Neural cell (in vitro differentiated cells): ENCODE measurements at regions not wholly inside any gene's neighbourhood (a gene's known extent, or its start where the extent isn't known, plus 50 kb on each side); places are given as distances from the start of the nearest gene placed in this dataset.

Experiments used
- H2AFZ ChIP-seq: fragments of 200-600, 300-800 bp; sonication (generic), shearing (Covaris generic); 2 replicates; pipeline ENCODE4 v1.6.0; 2014; ENCODE audit warnings: low read depth, mild to moderate bottlenecking, antibody characterized with exemption, low read length, moderate library complexity
- H3F3A ChIP-seq: fragments of 200-600 bp; shearing (Covaris generic); 2 replicates; pipeline ENCODE4 v1.6.1; 2016; ENCODE audit warnings: mild to moderate bottlenecking, moderate library complexity, mixed read lengths, antibody characterized with exemption, low read length; ENCODE audit not compliant: insufficient read depth, poor library complexity, severe bottlenecking
- H3K27ac ChIP-seq: fragments of 200-600, 300-800 bp; sonication (generic), shearing (Covaris generic); 2 replicates; pipeline ENCODE4 v1.5.1; 2014; ENCODE audit warnings: mild to moderate bottlenecking, low read length, moderate library complexity
- H3K27me3 ChIP-seq: fragments of 300-800, 200-600 bp; sonication (generic), shearing (Covaris generic); 2 replicates; pipeline ENCODE4 v1.6.0; 2014; ENCODE audit warnings: mild to moderate bottlenecking, low read depth, low read length, moderate library complexity; ENCODE audit not compliant: insufficient read depth
- H3K36me3 ChIP-seq: fragments of 300-800, 200-600 bp; sonication (generic), shearing (Covaris generic); 2 replicates; pipeline ENCODE4 v1.5.1; 2014; ENCODE audit warnings: mild to moderate bottlenecking, antibody characterized with exemption, low read length, moderate library complexity; ENCODE audit not compliant: insufficient read depth
- H3K4me2 ChIP-seq: fragments of 300-800, 200-600 bp; sonication (generic), shearing (Covaris generic); 2 replicates; pipeline ENCODE4 v1.6.0; 2014; ENCODE audit warnings: mild to moderate bottlenecking, low read length
- H3K4me3 ChIP-seq: fragments of 300-800, 200-600 bp; sonication (generic), shearing (Covaris generic); 2 replicates; pipeline ENCODE4 v1.5.1; 2014; ENCODE audit warnings: mild to moderate bottlenecking, low read length, moderate library complexity
- H3K79me2 ChIP-seq: fragments of 200-600 bp; shearing (Covaris generic); replicated peaks from 2 replicates; pipeline ENCODE4 v1.6.0; 2014; ENCODE audit warnings: mild to moderate bottlenecking, low read length, moderate library complexity; ENCODE audit not compliant: insufficient read depth
- H3K9ac ChIP-seq: fragments of 300-800, 200-600 bp; sonication (generic), shearing (Covaris generic); 2 replicates; pipeline ENCODE4 v1.6.1; 2016; ENCODE audit warnings: mild to moderate bottlenecking, low read length, mixed read lengths
- H3K9me2 ChIP-seq: fragments of 200-600 bp; shearing (Covaris generic); 2 replicates; pipeline ENCODE4 v1.6.1; 2016; ENCODE audit warnings: mild to moderate bottlenecking, low read length, mixed read lengths; ENCODE audit not compliant: insufficient read depth
- H3K9me3 ChIP-seq: fragments of 200-600, 300-800 bp; sonication (generic), shearing (Covaris generic); 2 replicates; pipeline ENCODE4 v1.6.1; 2016; ENCODE audit warnings: mild to moderate bottlenecking, mixed run types, low read length, moderate library complexity, mixed read lengths
- H4K20me1 ChIP-seq: fragments of 200-600 bp; shearing (Covaris generic); 2 replicates; pipeline ENCODE4 v1.6.1; 2016; ENCODE audit warnings: mild to moderate bottlenecking, mixed run types; ENCODE audit not compliant: insufficient read depth
- EP300 ChIP-seq: fragments of 450-650 bp; conservative IDR thresholded peaks from 2 replicates; pipeline ENCODE4 v1.6.1; 2014; ENCODE audit warnings: antibody characterized with exemption, mild to moderate bottlenecking, moderate library complexity; ENCODE audit not compliant: poor library complexity, severe bottlenecking
- EZH2 ChIP-seq: fragments of 200-600, 300-800 bp; shearing (Covaris generic), sonication (generic); IDR thresholded peaks from 2 replicates; pipeline ENCODE4 v1.6.1; 2014; ENCODE audit warnings: antibody characterized with exemption, low read length, borderline replicate concordance, mild to moderate bottlenecking; ENCODE audit not compliant: insufficient read depth, poor library complexity, severe bottlenecking
- MXI1 ChIP-seq: fragments of 450-650 bp; conservative IDR thresholded peaks from 2 replicates; pipeline ENCODE4 v1.6.1; 2014; ENCODE audit warnings: antibody characterized with exemption, mild to moderate bottlenecking; ENCODE audit not compliant: poor library complexity, severe bottlenecking
- POLR2AphosphoS5 ChIP-seq: IDR thresholded peaks from 2 replicates; pipeline ENCODE4 v1.6.1; 2012
- RAD21 ChIP-seq: fragments of 450-650 bp; conservative IDR thresholded peaks from 2 replicates; pipeline ENCODE4 v1.6.1; 2014; ENCODE audit warnings: antibody characterized with exemption, mild to moderate bottlenecking, moderate library complexity
- SMC3 ChIP-seq: fragments of 450-650 bp; conservative IDR thresholded peaks from 2 replicates; pipeline ENCODE4 v1.6.1; 2014; ENCODE audit warnings: antibody characterized with exemption, mild to moderate bottlenecking, moderate library complexity; ENCODE audit not compliant: poor library complexity
- TAF1 ChIP-seq: IDR thresholded peaks from 2 replicates; pipeline ENCODE4 v1.6.1; 2012; ENCODE audit warnings: low read depth
- TF ChIP-seq, protein P1 (sequence below): IDR thresholded peaks from 2 replicates; pipeline ENCODE4 v1.6.1; 2012; ENCODE audit warnings: borderline replicate concordance
- TF ChIP-seq, protein P2 (sequence below): fragments of 450-650 bp; IDR thresholded peaks from 2 replicates; pipeline ENCODE4 v1.5.1; 2014; ENCODE audit warnings: antibody characterized with exemption, mild to moderate bottlenecking, moderate library complexity; ENCODE audit not compliant: poor library complexity, severe bottlenecking

DNA sequence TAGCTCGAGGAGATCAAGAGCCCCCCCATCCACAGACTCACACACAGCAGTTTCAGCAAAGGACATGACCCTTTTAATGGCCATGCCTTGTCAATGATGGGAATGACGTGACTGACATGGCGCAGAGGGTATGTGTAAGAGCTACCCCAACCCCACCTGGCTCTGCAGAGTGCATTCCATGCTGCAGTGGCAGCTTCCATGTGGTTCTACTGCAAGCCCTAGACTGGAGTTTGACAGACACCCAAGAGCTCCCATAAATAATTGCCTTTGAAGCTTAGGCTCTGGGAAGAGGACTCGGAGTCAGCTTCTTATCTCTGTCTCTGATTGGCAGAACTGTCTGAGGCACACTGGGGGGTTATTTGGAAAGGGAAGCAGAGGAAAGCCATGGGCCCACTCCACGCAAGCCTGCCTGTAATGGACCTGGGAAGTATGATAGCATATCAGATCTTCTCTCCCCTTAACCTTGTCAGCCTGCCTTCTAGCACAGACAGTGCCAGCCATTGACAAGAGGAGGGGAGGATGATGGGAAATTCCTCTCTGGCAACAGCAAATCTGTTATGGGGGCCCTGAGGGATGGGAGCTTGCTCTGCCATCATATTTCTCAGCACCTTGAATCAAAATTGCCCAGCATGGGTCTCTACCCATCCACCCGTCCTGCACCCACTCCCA is 478.5 kb upstream of the PODXL start:
- Histone ChIP-seq H4K20me1 (no peaks in the 10 kb centered on the region), H2AFZ (no peak overlapping the region), H3K9ac (no peak overlapping the region), H3K27me3 (no peaks in the 10 kb centered on the region), H3K4me2 (no peak overlapping the region), H3K27ac (no peak overlapping the region), H3K4me3 (no peak overlapping the region), H3K36me3 (no peaks in the 10 kb centered on the region), H3F3A (no peaks in the 10 kb centered on the region), H3K9me3 (no peaks in the 10 kb centered on the region), H3K79me2 (no peaks in the 10 kb centered on the region), H3K9me2 (no peaks in the 10 kb centered on the region)
- TF ChIP-seq MXI1 (no peak), EZH2 (no peak), POLR2AphosphoS5 (no peak), EP300 (no peak)
- TF ChIP-seq, protein P1, sequence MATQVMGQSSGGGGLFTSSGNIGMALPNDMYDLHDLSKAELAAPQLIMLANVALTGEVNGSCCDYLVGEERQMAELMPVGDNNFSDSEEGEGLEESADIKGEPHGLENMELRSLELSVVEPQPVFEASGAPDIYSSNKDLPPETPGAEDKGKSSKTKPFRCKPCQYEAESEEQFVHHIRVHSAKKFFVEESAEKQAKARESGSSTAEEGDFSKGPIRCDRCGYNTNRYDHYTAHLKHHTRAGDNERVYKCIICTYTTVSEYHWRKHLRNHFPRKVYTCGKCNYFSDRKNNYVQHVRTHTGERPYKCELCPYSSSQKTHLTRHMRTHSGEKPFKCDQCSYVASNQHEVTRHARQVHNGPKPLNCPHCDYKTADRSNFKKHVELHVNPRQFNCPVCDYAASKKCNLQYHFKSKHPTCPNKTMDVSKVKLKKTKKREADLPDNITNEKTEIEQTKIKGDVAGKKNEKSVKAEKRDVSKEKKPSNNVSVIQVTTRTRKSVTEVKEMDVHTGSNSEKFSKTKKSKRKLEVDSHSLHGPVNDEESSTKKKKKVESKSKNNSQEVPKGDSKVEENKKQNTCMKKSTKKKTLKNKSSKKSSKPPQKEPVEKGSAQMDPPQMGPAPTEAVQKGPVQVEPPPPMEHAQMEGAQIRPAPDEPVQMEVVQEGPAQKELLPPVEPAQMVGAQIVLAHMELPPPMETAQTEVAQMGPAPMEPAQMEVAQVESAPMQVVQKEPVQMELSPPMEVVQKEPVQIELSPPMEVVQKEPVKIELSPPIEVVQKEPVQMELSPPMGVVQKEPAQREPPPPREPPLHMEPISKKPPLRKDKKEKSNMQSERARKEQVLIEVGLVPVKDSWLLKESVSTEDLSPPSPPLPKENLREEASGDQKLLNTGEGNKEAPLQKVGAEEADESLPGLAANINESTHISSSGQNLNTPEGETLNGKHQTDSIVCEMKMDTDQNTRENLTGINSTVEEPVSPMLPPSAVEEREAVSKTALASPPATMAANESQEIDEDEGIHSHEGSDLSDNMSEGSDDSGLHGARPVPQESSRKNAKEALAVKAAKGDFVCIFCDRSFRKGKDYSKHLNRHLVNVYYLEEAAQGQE, result no peak

DNA sequence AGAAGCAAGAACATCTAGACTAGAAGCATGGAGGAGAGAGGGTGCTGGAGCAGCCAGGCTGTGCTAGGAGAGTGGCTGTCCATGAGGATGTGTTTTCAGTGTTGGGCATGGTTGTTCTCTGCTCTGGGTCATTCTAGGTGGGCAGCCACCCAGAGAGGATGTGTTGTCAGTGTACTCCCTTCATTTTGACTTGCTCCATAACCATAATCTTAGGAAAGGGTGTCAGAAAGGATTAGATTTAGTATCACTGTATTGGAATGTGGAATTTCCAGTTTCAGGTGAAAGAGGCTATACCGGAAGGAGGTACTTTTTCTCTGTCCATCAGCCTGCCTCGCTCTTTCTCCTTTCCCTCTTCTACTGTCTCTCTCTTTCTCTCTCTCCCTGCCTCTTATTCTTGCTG is 474.5 kb upstream of the PODXL start:
- H3K9ac ChIP-seq, result no peak overlapping the region
- no peaks in the 10 kb centered on the region for H3K36me3 ChIP-seq
- H2AFZ ChIP-seq, result no peak overlapping the region
- H3K9me3 ChIP-seq, result no peaks in the 10 kb centered on the region
- no peak overlapping the region for H3K4me2 ChIP-seq
- H3K9me2 ChIP-seq, result no peaks in the 10 kb centered on the region
- H3K27ac ChIP-seq, result no peak overlapping the region
- no peaks in the 10 kb centered on the region for H3K27me3 ChIP-seq
- H3K4me3 ChIP-seq, result no peak overlapping the region
- no peak for TF ChIP-seq RAD21
- TF ChIP-seq POLR2AphosphoS5, result no peak
- TF ChIP-seq, protein P1, result no peak
- no peak for TF ChIP-seq TAF1
- TF ChIP-seq EP300, result no peak
- TF ChIP-seq, protein P2, sequence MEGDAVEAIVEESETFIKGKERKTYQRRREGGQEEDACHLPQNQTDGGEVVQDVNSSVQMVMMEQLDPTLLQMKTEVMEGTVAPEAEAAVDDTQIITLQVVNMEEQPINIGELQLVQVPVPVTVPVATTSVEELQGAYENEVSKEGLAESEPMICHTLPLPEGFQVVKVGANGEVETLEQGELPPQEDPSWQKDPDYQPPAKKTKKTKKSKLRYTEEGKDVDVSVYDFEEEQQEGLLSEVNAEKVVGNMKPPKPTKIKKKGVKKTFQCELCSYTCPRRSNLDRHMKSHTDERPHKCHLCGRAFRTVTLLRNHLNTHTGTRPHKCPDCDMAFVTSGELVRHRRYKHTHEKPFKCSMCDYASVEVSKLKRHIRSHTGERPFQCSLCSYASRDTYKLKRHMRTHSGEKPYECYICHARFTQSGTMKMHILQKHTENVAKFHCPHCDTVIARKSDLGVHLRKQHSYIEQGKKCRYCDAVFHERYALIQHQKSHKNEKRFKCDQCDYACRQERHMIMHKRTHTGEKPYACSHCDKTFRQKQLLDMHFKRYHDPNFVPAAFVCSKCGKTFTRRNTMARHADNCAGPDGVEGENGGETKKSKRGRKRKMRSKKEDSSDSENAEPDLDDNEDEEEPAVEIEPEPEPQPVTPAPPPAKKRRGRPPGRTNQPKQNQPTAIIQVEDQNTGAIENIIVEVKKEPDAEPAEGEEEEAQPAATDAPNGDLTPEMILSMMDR, result no peak
- TF ChIP-seq EZH2, result no peak
- no peak for TF ChIP-seq SMC3
- no peak for TF ChIP-seq MXI1
- no peaks in the 10 kb centered on the region for H3F3A ChIP-seq
- H4K20me1 ChIP-seq, result no peaks in the 10 kb centered on the region
- H3K79me2 ChIP-seq, result no peaks in the 10 kb centered on the region
